HG02798 (cell line): ENCODE measurements at regions not wholly inside any gene's neighbourhood (a gene's known extent, or its start where the extent isn't known, plus 50 kb on each side); places are given as distances from the start of the nearest gene placed in this dataset.
"Not testable (repeated sequence)": the region's sequence is repeated elsewhere in the genome, so short reads cannot be mapped to it uniquely, and the experiment has no call there.

ENCODE experiments used
- ATAC-seq: cut with Tn5 transposase; IDR thresholded peaks from one replicate; pipeline ENCODE4 v1.9.1; 2021; ENCODE audit warnings: mild to moderate bottlenecking; ENCODE audit not compliant: unreplicated experiment, poor library complexity

GRCh38 chr3:105144837-105145236, 221.9 kb upstream of the ALCAM start:
- no peak for ATAC-seq

- ATAC-seq: no peak
These were observed 221.2 kb upstream of the ALCAM start for GRCh38 chr3:105145511-105145910.

DNA sequence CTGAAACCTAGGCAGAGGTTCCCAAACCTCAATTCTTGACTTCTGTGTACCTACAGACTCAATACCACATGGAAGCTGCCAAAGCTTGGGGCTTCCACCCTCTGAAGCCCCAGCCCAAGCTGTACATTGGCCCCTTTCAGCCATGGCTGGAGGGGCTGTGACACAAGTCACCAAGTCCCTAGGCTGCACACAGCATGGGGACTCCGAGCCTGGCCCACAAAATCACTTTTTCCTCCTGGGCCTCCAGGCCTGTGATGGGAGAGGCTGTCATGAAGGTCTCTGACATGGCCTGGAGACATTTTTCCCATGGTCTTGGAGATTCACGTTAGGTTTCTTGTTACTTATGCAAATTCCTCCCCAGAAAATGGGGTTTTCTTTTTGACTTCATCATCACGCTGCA, 217.5 kb upstream of the ALCAM start:
- ATAC-seq: not testable (repeated sequence)

GRCh38 chr3:105152987-105153386, 213.7 kb upstream of the ALCAM start:
- no peak for ATAC-seq

DNA sequence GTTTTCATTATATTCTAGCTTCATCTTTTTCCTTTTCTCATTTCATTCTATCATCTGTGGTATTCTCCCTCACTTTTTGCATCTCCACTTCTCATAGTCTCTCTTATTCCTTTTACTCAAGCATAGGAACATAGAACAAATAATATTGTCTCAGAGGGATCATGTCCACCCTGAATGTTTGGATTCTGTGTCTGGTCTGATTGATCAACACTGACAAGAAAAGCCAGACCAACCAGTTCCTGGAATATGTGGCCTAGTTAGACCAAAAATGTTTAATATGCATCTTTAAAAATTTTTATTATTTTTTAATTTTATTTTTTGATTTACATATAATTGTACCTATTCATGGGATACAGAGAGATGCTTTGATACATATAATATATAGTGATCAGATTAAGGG, 212.0 kb upstream of the ALCAM start:
- ATAC-seq: no peak

DNA sequence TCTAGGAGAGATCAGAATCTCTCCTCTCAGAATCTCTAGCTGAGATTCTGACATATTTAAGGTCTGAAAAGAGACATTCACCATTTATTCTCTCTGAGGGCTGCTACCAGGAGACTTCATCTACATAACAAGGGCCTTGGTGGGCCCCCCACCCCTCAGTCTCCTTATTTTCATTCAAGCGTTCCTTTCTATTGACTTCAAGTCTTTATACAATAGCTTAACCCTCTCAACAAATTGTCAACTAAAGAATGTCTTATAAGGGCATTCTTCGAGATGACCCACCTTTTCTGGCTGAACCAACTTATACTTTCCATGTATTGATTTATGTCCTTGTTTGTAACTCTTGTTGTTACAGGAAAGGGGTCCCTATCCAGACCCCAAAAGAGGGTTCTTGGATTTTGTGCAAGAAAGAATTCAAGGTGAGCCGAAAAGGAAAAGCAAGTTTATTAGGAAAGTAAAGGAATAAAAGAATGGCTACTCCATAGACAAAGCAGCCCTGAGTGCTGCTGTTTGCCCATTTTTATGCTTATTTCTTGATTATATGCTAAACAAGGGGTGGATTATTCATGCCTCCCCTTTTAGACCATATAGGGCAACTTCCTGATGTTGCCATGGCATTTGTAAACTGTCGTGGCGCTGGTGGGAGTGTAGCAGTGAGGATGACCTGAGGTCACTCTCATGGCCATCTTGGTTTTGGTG, 209.5 kb upstream of the ALCAM start:
- ATAC-seq: no peak

DNA sequence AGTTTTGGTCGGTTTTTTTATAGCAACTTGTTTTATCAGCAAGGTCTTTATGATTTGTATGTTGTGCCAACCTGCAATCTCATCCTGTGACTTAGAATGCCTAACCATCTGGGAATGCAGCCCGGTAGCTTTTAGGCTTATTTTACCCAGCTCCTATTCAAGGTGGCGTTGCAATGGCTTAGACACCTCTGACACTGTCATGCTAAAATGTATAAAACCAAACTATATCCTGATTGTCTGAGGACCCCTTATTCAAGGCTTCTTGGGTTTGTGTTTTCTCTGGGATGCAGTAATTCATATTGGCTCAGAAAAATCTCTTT, 209.0 kb upstream of the ALCAM start:
- no peak for ATAC-seq

- ATAC-seq: no peak
These were observed 208.4 kb upstream of the ALCAM start for GRCh38 chr3:105158286-105158685.

DNA sequence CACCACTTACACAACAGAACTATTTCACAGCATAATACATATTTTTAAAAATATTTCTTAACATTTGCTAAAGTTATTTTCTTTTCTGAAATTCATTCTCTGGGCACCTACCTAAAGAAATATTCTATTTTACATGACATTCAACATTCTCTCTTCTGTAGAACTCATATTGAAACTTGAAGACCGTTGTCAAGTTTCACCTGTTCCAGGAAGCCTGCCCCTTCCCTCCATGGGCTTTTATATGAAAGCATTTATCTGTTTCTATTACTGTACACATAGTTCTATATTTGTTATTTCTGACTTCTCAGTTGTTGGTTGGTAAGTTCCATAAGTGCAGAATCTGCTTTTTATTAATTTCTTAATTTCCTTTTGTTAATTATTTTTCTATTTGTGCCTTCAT, 204.3 kb upstream of the ALCAM start:
- ATAC-seq: no peak

- no peak for ATAC-seq
These were observed 199.8 kb upstream of the ALCAM start for GRCh38 chr3:105166893-105167292.

- ATAC-seq: no peak
These were observed 196.3 kb upstream of the ALCAM start for GRCh38 chr3:105170423-105170822.

DNA sequence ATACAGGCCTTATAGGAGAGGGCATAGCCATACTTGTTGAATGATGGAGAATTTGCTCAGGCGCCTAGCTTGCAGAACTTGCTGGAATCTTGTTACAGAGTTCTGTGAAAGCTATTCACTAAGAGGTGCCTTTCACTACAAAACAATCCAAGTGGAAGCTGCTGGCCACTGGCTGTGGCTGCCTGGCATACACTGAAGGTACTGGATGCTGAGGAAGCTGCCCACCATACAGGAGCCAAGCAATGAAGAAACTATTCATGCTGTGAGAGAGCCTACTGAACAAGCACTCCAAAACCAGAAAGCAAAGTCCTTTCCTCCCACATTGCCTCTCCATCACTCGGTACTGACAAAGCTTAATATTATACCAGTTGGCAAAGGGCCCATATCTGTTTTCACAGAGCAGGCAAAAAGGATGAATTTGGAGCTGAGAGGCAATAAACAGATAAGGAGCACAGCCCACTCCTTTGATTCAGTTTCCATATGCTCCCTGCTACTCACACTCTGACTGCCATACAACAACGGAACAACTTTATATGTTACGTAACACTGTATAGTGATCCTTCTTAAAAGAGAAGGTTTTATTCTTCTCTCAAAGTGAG, 192.6 kb upstream of the ALCAM start:
- no peak for ATAC-seq

DNA sequence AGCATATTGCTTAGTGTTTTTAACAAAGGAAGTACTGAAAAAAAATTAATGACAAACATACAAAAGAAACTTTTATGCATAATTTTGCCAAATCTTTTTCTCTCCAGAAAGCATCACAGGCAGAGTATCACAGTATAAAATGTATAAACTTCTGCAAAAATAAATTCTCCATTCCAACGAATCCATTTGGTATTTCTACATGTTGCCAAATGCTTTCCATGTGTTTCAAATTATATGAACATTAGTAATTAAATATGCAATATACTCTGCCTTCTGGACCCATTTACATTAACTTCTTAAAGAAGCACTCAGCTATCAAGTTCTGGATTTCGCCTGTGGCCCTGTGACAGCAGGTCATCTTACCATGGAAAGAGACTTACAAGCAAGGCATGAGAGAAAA, 189.1 kb upstream of the ALCAM start:
- no peak for ATAC-seq

DNA sequence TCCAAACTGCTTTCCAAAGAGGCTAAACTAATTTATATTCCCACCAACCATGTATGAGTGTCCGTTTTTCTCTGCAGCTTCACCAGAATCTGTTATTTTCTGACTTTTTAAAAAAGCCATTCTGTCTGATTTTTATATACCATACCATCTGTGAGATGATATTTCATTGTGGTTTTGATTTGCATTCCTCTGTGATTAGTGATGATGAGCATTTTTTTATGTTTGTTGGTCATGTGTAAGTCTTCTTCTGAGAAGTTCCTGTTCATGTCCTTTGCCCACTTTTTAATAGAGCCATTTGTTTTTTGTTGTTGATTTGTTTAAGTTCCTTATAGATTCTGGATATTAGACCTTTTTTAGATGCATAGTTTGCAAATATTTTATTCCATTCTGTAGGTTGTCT, 179.4 kb upstream of the ALCAM start:
- no peak for ATAC-seq

GRCh38 chr3:105195260-105195659, 171.4 kb upstream of the ALCAM start:
- no peak for ATAC-seq

- no peak for ATAC-seq
These were observed 168.8 kb upstream of the ALCAM start for GRCh38 chr3:105197863-105198262.

GRCh38 chr3:105199217-105199616, 167.5 kb upstream of the ALCAM start:
- ATAC-seq: no peak

GRCh38 chr3:105210141-105210540, 156.6 kb upstream of the ALCAM start:
- ATAC-seq: no peak

GRCh38 chr3:105214590-105214989, 152.1 kb upstream of the ALCAM start:
- no peak for ATAC-seq

GRCh38 chr3:105222568-105223093, 144.1 kb upstream of the ALCAM start:
- ATAC-seq: no peak

- ATAC-seq: no peak
These were observed 142.9 kb upstream of the ALCAM start for GRCh38 chr3:105223815-105224214.

DNA sequence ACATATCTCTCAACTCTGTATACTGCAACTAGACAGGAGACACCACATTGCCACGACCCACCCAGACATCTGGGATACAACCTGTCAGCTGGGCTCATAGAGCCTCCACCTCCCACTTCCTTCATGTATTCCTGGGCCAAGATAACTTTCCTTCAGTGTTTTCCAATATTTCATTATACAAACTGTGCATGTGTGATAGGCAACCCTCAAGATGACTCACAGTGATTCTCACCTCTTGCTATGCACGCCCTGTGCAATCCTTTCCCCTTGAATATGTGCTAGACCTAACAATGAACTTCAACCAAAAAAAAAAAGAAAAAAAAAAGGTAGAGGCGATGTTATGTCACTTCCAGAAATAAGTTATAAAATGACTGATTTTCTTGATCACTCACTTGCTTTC, 138.0 kb upstream of the ALCAM start:
- ATAC-seq: no peak
